ENCODE measurements at regions not wholly inside any gene's neighbourhood (a gene's known extent, or its start where the extent isn't known, plus 50 kb on each side); places are given as distances from the start of the nearest gene placed in this dataset.

DNA sequence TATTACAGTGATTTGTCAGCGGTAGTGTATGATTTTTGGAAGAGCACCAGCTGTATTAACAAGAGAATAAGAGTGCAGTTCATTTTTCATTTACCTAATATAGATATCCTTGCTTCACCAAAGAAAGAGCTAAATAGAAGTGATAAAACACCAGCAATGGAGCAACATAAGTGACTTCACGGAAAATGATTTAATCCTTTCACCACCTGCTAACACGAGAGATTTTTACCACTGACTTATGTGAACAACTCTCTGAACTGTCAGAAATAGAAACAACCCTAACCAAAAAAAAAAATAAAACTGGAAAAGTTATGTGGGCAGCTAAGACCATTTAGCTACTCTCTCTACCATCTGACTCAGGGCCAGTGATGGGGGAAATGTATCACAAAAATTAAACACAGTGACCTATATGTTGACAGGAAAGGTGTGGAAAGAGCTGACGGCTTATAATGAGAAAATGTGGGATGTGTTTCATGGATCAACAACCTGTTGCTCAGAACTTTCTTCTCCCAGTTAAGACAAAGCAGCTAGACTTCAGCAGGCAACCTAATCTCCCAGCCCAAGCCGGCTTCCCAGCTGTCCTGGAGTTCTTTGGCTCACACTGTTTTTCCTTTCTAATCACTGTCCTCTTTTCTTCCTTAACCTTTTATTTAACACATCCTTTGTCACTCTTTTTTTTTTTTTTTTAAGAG, 272.7 kb downstream of the SS18 start:
- no peak for DNase-seq
- POLR2A ChIA-PET, result no interaction called here
- Mint-ChIP-seq H3K36me3 (ENCODE audit: low read depth) (no peaks in the 10 kb centered on the region), H3K27ac (no peak overlapping the region), H3K9me3 (no peaks in the 10 kb centered on the region), H3K4me3 (no peak overlapping the region), H3K4me1 (ENCODE audit: low read depth) (peaks cover 7% of the 10 kb centered on the region), H3K27me3 (peaks cover 1% of the 10 kb centered on the region)
- ATAC-seq, result no peak
- TF ChIP-seq, protein P1, sequence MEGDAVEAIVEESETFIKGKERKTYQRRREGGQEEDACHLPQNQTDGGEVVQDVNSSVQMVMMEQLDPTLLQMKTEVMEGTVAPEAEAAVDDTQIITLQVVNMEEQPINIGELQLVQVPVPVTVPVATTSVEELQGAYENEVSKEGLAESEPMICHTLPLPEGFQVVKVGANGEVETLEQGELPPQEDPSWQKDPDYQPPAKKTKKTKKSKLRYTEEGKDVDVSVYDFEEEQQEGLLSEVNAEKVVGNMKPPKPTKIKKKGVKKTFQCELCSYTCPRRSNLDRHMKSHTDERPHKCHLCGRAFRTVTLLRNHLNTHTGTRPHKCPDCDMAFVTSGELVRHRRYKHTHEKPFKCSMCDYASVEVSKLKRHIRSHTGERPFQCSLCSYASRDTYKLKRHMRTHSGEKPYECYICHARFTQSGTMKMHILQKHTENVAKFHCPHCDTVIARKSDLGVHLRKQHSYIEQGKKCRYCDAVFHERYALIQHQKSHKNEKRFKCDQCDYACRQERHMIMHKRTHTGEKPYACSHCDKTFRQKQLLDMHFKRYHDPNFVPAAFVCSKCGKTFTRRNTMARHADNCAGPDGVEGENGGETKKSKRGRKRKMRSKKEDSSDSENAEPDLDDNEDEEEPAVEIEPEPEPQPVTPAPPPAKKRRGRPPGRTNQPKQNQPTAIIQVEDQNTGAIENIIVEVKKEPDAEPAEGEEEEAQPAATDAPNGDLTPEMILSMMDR (IDR thresholded peaks at IDR 0.05), result no peak
- CTCF ChIA-PET, result no interaction called here
- intact Hi-C loops (cut with micrococcal nuclease), result no loop called here

DNA sequence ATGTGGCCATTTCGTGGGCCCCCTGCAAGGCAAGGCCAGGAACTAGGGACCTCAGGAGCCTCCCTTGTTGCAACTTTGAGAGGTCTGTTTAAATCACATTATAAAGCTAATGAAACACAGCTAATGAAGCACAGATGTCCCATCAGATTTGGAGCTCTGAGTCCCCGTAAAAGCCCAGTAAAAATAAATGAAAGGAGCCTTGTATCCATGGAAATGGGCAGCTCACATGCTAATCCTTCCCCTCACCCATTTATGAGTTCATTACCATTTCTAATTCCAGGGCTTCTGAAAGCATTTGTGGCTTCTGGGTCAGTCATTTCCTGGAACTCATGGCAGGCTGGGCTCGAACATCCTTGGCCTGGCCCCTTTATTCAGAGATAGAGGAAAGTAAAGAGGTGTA, 274.8 kb downstream of the SS18 start:
- Mint-ChIP-seq H3K36me3 (ENCODE audit: low read depth) (no peaks in the 10 kb centered on the region), H3K9me3 (no peaks in the 10 kb centered on the region), H3K4me3 (no peak overlapping the region), H3K27me3 (peaks cover 1% of the 10 kb centered on the region), H3K27ac (no peak overlapping the region), H3K4me1 (ENCODE audit: low read depth) (peaks cover 7% of the 10 kb centered on the region)
- intact Hi-C loops (cut with micrococcal nuclease), result no loop called here
- POLR2A ChIA-PET, result no interaction called here
- TF ChIP-seq, protein P1 (IDR thresholded peaks at IDR 0.05), result no peak
- CTCF ChIA-PET, result no interaction called here
- DNase-seq (no peak), ATAC-seq (no peak)

DNA sequence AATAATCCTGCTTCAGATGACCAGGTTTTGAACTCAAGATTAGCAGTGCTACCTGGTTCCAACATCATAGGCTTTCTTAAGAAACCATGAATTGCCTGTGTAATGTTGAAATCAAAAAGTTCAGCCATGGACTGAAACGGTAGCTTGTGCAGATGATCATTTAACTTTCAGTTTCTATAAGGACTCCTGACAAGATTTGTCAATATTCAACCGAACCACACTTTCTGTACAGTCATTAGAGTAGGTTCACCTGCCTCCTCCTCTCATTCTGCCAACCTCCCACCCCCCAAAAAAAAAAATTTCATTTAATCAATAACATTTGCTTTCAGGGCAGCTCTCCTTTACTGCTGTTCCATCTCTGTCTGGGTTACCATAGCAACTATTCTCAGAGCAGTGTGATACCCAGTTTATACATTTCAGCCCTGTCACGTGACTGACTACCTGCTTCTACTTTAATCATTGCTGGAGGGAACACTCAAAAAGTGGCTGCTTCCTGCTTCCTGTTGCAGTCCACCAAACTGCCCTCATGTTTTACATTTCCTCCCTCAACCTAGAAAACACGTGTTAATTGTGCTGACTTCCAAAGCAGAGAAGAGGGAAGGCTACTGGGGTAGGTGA, 275.5 kb downstream of the SS18 start:
- H3K4me3 Mint-ChIP-seq, result no peak overlapping the region
- POLR2A ChIA-PET, result no interaction called here
- H3K27me3 Mint-ChIP-seq, result peaks cover 1% of the 10 kb centered on the region
- DNase-seq (no peak), ATAC-seq (peak; percentile 13)
- H3K36me3 Mint-ChIP-seq (ENCODE audit: low read depth), result no peaks in the 10 kb centered on the region
- CTCF ChIA-PET, result no interaction called here
- H3K9me3 Mint-ChIP-seq, result no peaks in the 10 kb centered on the region
- peaks cover 7% of the 10 kb centered on the region for H3K4me1 Mint-ChIP-seq (ENCODE audit: low read depth)
- TF ChIP-seq, protein P1 (IDR thresholded peaks at IDR 0.05), result no peak
- intact Hi-C loops (cut with micrococcal nuclease), result no loop called here
- H3K27ac Mint-ChIP-seq, result no peak overlapping the region

- TF ChIP-seq, protein P1 (IDR thresholded peaks at IDR 0.05), result no peak
- Mint-ChIP-seq H3K27me3 (no peaks in the 10 kb centered on the region), H3K27ac (no peak overlapping the region), H3K36me3 (ENCODE audit: low read depth) (no peaks in the 10 kb centered on the region), H3K4me1 (ENCODE audit: low read depth) (peaks cover 7% of the 10 kb centered on the region), H3K9me3 (no peaks in the 10 kb centered on the region), H3K4me3 (no peak overlapping the region)
- DNase-seq (no peak), ATAC-seq (no peak)
- CTCF ChIA-PET, result no interaction called here
- intact Hi-C loops (cut with micrococcal nuclease), result no loop called here
- POLR2A ChIA-PET, result no interaction called here
Measured at GRCh38 chr18:25813110-25813509, 277.3 kb downstream of the SS18 start.

DNA sequence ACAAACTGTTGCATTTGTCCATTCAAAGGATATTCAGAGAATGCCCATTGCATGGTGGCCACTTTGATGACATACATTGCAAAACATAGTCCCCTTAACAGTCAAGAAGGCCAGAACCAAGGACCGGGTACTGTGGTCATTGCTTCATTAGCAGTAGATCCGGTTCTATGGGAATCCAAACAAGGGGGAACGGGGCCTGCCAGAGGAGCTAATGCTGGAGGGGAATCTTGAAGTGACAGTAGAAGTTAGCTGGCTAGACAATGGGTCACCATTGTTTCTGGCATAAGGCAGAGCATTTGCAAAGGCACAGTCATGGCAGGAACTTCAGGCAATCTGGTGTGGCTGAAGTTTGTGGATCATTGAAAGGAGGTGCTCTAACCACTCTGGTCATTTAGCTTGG, 279.7 kb downstream of the SS18 start:
- ChIA-PET CTCF (no interaction called here), POLR2A (no interaction called here)
- Mint-ChIP-seq H3K27ac (no peak overlapping the region), H3K9me3 (no peaks in the 10 kb centered on the region), H3K36me3 (ENCODE audit: low read depth) (no peaks in the 10 kb centered on the region), H3K27me3 (no peaks in the 10 kb centered on the region), H3K4me3 (no peak overlapping the region), H3K4me1 (ENCODE audit: low read depth) (peaks cover 7% of the 10 kb centered on the region)
- TF ChIP-seq, protein P1 (IDR thresholded peaks at IDR 0.05), result no peak
- no peak for ATAC-seq
- intact Hi-C loops (cut with micrococcal nuclease), result no loop called here
- no peak for DNase-seq
